MG63 (cell line): ENCODE measurements at regions not wholly inside any gene's neighbourhood (a gene's known extent, or its start where the extent isn't known, plus 50 kb on each side); places are given as distances from the start of the nearest gene placed in this dataset.

Experiments
- DNase-seq: peaks from one replicate; pipeline ENCODE4 v3.0.0-alpha.2; 2020
- H3K27me3 ChIP-seq: fragments of 250-450 bp; sonication (Bioruptor Pico); 2 replicates; pipeline ENCODE4 v1.5.1; 2020; ENCODE audit warnings: mild to moderate bottlenecking, moderate library complexity
- H3K36me3 ChIP-seq: fragments of 250-450 bp; sonication (Bioruptor Pico); 2 replicates; pipeline ENCODE4 v1.5.1; 2020; ENCODE audit warnings: mild to moderate bottlenecking, moderate library complexity
- H3K4me3 ChIP-seq: fragments of 250-450 bp; sonication (Bioruptor Pico); 2 replicates; pipeline ENCODE4 v1.5.1; 2020; ENCODE audit warnings: mild to moderate bottlenecking, moderate library complexity
- H3K9me3 ChIP-seq: fragments of 250-450 bp; sonication (Bioruptor Pico); 2 replicates; pipeline ENCODE4 v1.5.1; 2020; ENCODE audit warnings: mild to moderate bottlenecking, moderate library complexity

- DNase-seq = no peak
- no peak overlapping the region for H3K4me3 ChIP-seq
- H3K36me3 ChIP-seq = no peaks in the 10 kb centered on the region
- no peaks in the 10 kb centered on the region; the same call in 1 of the 2 replicates for H3K27me3 ChIP-seq
- H3K9me3 ChIP-seq = no peaks in the 10 kb centered on the region
These were observed 649.9 kb upstream of the API5 start for GRCh38 chr11:42661942-42662341.

DNA sequence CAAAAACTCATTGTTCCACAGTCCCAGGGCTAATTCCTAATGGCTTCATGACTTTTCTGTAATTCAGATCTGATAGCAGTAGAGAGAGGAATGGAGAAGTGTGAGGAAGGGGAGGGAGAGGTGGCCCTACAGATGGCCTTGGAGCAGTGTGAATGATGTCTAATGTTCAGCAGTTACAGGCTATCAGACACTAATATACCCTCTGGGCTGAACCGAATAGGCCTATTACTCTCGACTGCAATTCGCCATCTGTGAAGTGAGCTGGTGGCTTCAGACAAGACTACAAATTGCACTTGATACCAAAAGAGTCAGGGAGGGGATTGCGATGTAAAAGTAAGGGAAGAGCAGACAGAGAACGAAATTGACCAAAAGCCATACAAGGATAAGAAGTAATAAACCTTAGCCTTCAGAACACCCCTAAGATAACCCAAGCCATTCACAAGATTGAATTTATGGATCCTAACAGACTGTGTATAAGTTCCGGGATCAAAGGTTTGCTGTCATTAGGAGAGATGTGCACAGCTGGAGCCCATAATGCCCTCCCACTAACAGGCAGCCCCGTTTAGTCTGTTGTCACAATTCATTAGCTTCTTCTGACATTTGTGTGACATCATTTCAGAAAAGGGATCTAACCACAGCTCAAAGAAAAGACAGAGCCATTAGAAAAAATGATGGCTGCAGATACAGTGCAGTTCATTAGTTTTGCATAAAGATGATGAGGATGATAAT, 642.4 kb upstream of the API5 start:
- H3K27me3 ChIP-seq = no peaks in the 10 kb centered on the region
- no peaks in the 10 kb centered on the region for H3K9me3 ChIP-seq
- no peak for DNase-seq
- no peaks in the 10 kb centered on the region for H3K36me3 ChIP-seq
- H3K4me3 ChIP-seq = no peak overlapping the region

GRCh38 chr11:42674436-42674835, 637.4 kb upstream of the API5 start:
- DNase-seq = no peak

GRCh38 chr11:42707541-42707940, 604.3 kb upstream of the API5 start:
- DNase-seq = no peak
- no peaks in the 10 kb centered on the region for H3K9me3 ChIP-seq
- H3K4me3 ChIP-seq = no peak overlapping the region
- H3K36me3 ChIP-seq = no peaks in the 10 kb centered on the region
- peaks cover 3% of the 10 kb centered on the region; the same call in 1 of the 2 replicates for H3K27me3 ChIP-seq

More at GRCh38 chr11:42674436-42674835, 637.4 kb upstream of the API5 start:
- Histone ChIP-seq H3K36me3 (no peaks in the 10 kb centered on the region), H3K9me3 (no peaks in the 10 kb centered on the region), H3K4me3 (no peak overlapping the region), H3K27me3 (no peaks in the 10 kb centered on the region)

DNA sequence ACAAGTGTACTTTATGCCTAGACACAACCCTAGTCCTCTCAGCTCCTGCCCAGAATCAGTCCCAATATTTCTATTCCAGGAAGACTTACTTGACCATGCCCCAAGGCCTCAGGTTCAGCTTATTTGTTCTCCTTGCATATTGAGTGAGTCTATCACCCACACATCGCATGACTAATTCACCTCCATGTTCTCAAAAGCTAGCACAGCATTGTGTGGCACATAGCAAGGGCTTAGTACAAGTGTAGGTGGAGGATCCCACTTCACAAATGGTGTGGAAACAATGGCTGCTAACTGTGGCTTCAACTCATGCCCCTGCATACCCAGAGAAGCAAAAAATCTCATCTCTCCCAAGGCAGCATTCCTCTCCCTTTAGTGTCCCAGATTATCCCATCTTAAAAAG, 602.6 kb upstream of the API5 start:
- Histone ChIP-seq H3K9me3 (no peaks in the 10 kb centered on the region), H3K36me3 (no peaks in the 10 kb centered on the region), H3K4me3 (no peak overlapping the region), H3K27me3 (peaks cover 3% of the 10 kb centered on the region; the same call in 1 of the 2 replicates)
- no peak for DNase-seq

GRCh38 chr11:42713279-42713678, 598.5 kb upstream of the API5 start:
- Histone ChIP-seq H3K36me3 (no peaks in the 10 kb centered on the region), H3K9me3 (no peaks in the 10 kb centered on the region), H3K4me3 (no peak overlapping the region), H3K27me3 (peaks cover 3% of the 10 kb centered on the region; the same call in 1 of the 2 replicates)
- no peak for DNase-seq

GRCh38 chr11:42713753-42714152, 598.0 kb upstream of the API5 start:
- Histone ChIP-seq H3K36me3 (no peaks in the 10 kb centered on the region), H3K4me3 (no peak overlapping the region), H3K27me3 (peaks cover 3% of the 10 kb centered on the region; the same call in 1 of the 2 replicates), H3K9me3 (no peaks in the 10 kb centered on the region)
- no peak for DNase-seq

GRCh38 chr11:42720716-42721563, 590.9 kb upstream of the API5 start:
- Histone ChIP-seq H3K36me3 (no peaks in the 10 kb centered on the region), H3K4me3 (no peak overlapping the region), H3K27me3 (peaks cover 6% of the 10 kb centered on the region; the same call in 1 of the 2 replicates), H3K9me3 (no peaks in the 10 kb centered on the region)
- DNase-seq = no peak

GRCh38 chr11:42727879-42728278, 583.9 kb upstream of the API5 start:
- Histone ChIP-seq H3K9me3 (no peaks in the 10 kb centered on the region), H3K27me3 (peaks cover 6% of the 10 kb centered on the region; the same call in 1 of the 2 replicates), H3K36me3 (no peaks in the 10 kb centered on the region), H3K4me3 (no peak overlapping the region)
- DNase-seq = no peak

- Histone ChIP-seq H3K36me3 (no peaks in the 10 kb centered on the region), H3K27me3 (no peaks in the 10 kb centered on the region), H3K4me3 (no peak overlapping the region), H3K9me3 (no peaks in the 10 kb centered on the region)
- no peak for DNase-seq
These were observed 549.4 kb upstream of the API5 start for GRCh38 chr11:42762348-42762747.

- no peak for DNase-seq
- H3K36me3 ChIP-seq = no peaks in the 10 kb centered on the region
- no peaks in the 10 kb centered on the region for H3K9me3 ChIP-seq
- no peaks in the 10 kb centered on the region; the same call in 1 of the 2 replicates for H3K27me3 ChIP-seq
- no peak overlapping the region for H3K4me3 ChIP-seq
These were observed 546.9 kb upstream of the API5 start for GRCh38 chr11:42764936-42765335.

DNA sequence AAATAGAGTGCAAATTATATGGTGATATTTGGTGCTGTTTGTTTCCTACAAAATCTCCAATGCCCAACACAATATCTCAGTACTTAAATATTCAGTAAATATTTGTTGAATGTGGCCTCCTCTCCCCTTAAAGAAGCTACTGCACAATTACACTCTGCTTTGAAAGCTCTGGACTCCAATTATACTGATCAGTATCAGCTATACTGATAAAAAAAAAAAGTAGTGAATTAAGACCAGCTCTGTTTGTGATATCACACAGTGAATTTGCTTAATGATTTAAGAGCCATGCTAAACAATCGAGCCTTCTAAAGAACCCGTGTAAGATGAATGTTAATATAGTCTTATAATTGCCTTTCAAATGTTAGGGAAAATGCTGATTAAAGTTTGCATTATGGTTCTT, 543.2 kb upstream of the API5 start:
- no peaks in the 10 kb centered on the region for H3K9me3 ChIP-seq
- no peak overlapping the region for H3K4me3 ChIP-seq
- no peaks in the 10 kb centered on the region for H3K36me3 ChIP-seq
- no peaks in the 10 kb centered on the region; the same call in 1 of the 2 replicates for H3K27me3 ChIP-seq
- no peak for DNase-seq

DNA sequence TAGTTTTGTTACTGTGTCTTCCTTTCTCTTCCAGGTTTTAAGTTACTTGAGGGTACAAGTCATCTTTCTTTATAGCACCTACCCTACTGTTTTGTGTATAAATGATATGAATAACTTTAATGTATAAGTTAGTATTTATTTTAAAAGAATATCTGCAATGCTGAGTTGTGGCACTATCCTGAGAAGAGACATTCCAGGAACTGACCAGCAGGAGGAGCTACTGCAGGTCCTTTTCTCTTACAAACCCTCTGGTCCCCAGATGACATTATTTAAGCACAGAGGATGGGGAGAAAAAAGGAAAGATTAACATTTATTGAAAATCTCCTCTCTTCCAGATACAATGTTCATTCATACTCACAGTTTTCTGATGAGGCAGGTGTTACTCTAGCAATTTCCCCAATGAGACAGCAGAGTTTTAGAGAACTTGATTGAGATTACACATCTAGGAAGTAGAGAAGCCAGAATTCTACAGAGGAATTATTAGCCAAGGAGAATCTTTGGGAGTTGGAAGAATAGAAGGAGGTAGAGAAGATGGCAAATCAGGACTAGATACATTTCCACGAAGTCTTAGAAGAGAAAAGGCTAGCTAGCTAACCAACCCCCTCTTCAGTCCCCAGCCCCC, 541.2 kb upstream of the API5 start:
- H3K27me3 ChIP-seq = no peaks in the 10 kb centered on the region; the same call in 1 of the 2 replicates
- no peak overlapping the region for H3K4me3 ChIP-seq
- DNase-seq = no peak
- H3K36me3 ChIP-seq = no peaks in the 10 kb centered on the region
- no peaks in the 10 kb centered on the region for H3K9me3 ChIP-seq

GRCh38 chr11:42772886-42773285, 538.9 kb upstream of the API5 start:
- Histone ChIP-seq H3K36me3 (no peaks in the 10 kb centered on the region), H3K4me3 (no peak overlapping the region), H3K27me3 (no peaks in the 10 kb centered on the region; the same call in 1 of the 2 replicates), H3K9me3 (no peaks in the 10 kb centered on the region)
- DNase-seq = no peak

DNA sequence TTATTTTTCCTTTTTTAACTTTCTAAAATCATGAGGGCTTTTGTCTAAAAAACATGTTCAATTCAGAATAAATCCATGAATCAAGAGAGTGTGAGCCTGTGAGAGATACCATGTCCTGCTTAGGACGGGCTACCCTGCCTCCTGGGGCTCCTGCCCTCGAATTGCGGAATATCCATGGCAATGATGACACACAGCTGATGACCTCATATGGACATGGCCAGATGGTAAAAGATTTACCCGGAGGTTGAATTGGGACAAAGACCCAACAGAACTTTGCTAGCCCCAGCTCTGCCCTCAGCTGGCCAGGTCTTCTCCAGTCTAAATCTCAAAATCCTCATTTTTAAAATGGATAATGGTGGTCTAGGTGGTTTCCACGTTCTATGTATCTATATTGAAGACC, 538.1 kb upstream of the API5 start:
- H3K4me3 ChIP-seq = no peak overlapping the region
- H3K36me3 ChIP-seq = no peaks in the 10 kb centered on the region
- H3K9me3 ChIP-seq = no peaks in the 10 kb centered on the region
- DNase-seq = no peak
- H3K27me3 ChIP-seq = no peaks in the 10 kb centered on the region; the same call in 1 of the 2 replicates

DNA sequence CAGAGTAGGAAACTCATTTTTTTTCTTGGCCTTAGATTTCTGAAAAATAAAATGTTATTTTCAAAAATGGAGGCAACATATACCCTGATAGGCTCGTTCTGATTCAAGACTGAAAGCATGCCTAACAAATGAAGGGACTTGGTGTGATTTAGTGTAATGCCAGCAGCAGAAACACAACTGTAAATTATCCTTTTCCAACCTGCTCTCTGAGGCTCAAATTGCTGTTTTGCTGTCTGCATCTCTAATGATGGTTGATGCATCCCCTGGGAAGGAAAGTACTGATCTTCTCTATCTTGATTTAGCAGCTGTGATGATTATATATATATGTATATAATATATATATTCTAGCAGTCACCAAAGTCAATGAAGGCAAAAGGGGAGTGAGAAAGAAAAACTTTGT, 537.2 kb upstream of the API5 start:
- Histone ChIP-seq H3K27me3 (no peaks in the 10 kb centered on the region), H3K4me3 (no peak overlapping the region), H3K36me3 (no peaks in the 10 kb centered on the region), H3K9me3 (no peaks in the 10 kb centered on the region)
- DNase-seq = no peak

DNA sequence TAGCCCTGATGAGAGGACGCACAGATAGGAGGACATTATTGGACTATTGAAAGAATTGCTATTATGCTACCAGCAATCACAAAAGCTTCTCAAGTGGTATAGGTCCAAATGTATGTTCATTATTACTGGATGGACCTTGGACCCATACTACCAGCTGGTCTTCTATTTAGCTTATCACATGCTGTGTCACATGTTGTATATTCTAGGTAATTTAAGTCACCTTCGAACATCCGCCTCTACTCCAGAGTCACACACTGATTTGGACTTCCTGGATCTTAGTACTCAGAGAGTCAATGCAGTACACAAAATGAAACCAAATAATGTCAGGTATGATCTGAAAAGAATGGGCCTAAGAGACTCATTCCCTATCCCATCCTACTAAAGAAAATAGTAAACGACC, 534.0 kb upstream of the API5 start:
- Histone ChIP-seq H3K4me3 (no peak overlapping the region), H3K9me3 (no peaks in the 10 kb centered on the region), H3K27me3 (no peaks in the 10 kb centered on the region), H3K36me3 (no peaks in the 10 kb centered on the region)
- no peak for DNase-seq
